ENCODE measurements at regions not wholly inside any gene's neighbourhood (a gene's known extent, or its start where the extent isn't known, plus 50 kb on each side); places are given as distances from the start of the nearest gene placed in this dataset.

GRCh38 chrX:20378233-20378920, 111.7 kb upstream of the RPS6KA3 start:
- in situ Hi-C loops (cut with HindIII; ENCODE audit: low sequenced_read_pairs): no loop called here
- TF ChIP-seq, protein P1, sequence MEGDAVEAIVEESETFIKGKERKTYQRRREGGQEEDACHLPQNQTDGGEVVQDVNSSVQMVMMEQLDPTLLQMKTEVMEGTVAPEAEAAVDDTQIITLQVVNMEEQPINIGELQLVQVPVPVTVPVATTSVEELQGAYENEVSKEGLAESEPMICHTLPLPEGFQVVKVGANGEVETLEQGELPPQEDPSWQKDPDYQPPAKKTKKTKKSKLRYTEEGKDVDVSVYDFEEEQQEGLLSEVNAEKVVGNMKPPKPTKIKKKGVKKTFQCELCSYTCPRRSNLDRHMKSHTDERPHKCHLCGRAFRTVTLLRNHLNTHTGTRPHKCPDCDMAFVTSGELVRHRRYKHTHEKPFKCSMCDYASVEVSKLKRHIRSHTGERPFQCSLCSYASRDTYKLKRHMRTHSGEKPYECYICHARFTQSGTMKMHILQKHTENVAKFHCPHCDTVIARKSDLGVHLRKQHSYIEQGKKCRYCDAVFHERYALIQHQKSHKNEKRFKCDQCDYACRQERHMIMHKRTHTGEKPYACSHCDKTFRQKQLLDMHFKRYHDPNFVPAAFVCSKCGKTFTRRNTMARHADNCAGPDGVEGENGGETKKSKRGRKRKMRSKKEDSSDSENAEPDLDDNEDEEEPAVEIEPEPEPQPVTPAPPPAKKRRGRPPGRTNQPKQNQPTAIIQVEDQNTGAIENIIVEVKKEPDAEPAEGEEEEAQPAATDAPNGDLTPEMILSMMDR (IDR thresholded peaks at IDR 0.05; ENCODE audit: low read depth, low read length): no peak
- no peak for DNase-seq (ENCODE audit: low read depth, low spot score)
- no peak overlapping the region for H3K4me3 ChIP-seq (ENCODE audit: low read depth, low read length)

DNA sequence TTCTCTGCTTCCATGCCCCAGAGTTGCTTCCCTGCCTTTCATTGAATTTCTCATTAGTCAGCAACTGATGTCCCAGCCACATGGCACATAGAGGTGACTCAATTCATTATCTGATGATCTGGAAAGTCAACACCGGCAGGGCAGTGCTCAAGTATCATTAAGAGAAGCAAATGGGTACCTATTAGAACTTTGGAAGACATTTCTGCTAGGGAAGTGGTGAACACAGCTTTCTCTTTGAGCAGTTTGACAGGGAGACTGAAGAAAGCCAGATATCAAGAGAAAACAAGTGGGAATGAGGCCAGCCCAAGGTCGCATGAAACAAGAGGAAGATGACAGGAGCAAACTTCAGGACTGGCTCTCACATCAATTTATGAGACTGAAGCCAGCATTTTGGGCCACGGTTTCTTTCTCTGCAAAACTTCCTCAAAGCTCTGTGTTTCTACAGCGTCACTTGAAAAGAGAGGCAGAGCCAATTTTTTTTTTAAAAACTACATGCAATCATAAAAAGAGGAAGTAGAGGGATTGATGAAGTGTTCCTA, 108.3 kb upstream of the RPS6KA3 start:
- TF ChIP-seq, protein P1 (IDR thresholded peaks at IDR 0.05; ENCODE audit: low read depth, low read length): no peak
- DNase-seq (ENCODE audit: low read depth, low spot score): no peak
- no peak overlapping the region for H3K4me3 ChIP-seq (ENCODE audit: low read depth, low read length)
- in situ Hi-C loops (cut with HindIII; ENCODE audit: low sequenced_read_pairs): no loop called here

- DNase-seq (ENCODE audit: low read depth, low spot score): no peak
- no peak overlapping the region for H3K4me3 ChIP-seq (ENCODE audit: low read depth, low read length)
- in situ Hi-C loops (cut with HindIII; ENCODE audit: low sequenced_read_pairs): no loop called here
- TF ChIP-seq, protein P1 (IDR thresholded peaks at IDR 0.05; ENCODE audit: low read depth, low read length): no peak
These were observed 107.7 kb upstream of the RPS6KA3 start for GRCh38 chrX:20374450-20374849.

DNA sequence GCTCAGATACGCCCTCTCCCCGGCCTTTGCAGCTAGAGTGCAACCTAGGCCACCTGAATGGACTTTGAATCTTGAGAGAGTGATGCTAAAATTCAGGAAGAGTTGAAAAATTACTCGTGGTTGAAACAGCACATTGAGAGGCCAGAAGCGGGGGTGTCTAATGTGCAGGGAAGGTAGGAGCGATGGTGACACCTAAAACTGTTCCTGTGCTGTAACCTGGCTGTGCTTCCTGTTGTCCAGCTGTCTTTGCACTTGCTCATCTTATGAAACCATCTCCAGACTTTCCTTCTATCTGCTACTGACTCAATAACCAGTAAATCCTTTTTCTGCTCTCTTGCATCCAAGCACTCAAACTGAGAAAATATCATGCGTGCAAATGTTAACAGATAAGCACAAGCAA, 106.4 kb upstream of the RPS6KA3 start:
- in situ Hi-C loops (cut with HindIII; ENCODE audit: low sequenced_read_pairs): no loop called here
- TF ChIP-seq, protein P1 (IDR thresholded peaks at IDR 0.05; ENCODE audit: low read depth, low read length): no peak

DNA sequence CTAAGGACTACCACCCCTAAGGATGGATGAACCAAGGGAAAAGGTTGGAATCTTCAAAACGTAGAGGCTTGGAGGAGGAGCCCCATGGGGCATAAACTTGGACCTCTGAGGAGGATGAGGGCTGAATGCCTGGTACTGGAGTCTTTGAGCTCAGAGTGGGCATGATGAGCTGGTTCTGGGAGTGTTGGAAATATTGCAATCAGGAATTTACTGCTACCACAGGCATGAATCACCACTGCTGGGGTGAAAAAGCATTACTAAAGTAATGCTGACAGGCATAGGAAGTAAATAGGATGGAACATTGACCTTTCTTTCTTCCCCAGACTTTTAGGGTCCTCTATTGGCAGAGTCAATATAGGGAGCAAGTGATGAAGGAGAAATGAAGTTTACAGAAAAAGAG, 105.8 kb upstream of the RPS6KA3 start:
- DNase-seq (ENCODE audit: low read depth, low spot score): no peak
- TF ChIP-seq, protein P1 (IDR thresholded peaks at IDR 0.05; ENCODE audit: low read depth, low read length): no peak

More for the DNA sequence above, 106.4 kb upstream of the RPS6KA3 start:
- no peak for DNase-seq (ENCODE audit: low read depth, low spot score)
- H3K4me3 ChIP-seq (ENCODE audit: low read depth, low read length): no peak overlapping the region

GRCh38 chrX:20369468-20369867, 102.8 kb upstream of the RPS6KA3 start:
- H3K4me3 ChIP-seq (ENCODE audit: low read depth, low read length): no peak overlapping the region
- DNase-seq (ENCODE audit: low read depth, low spot score): no peak
- TF ChIP-seq, protein P1 (IDR thresholded peaks at IDR 0.05; ENCODE audit: low read depth, low read length): no peak
- in situ Hi-C loops (cut with HindIII; ENCODE audit: low sequenced_read_pairs): no loop called here

More for the DNA sequence above, 105.8 kb upstream of the RPS6KA3 start:
- no peak overlapping the region for H3K4me3 ChIP-seq (ENCODE audit: low read depth, low read length)
- in situ Hi-C loops (cut with HindIII; ENCODE audit: low sequenced_read_pairs): no loop called here
